ENCODE measurements at regions not wholly inside any gene's neighbourhood (a gene's known extent, or its start where the extent isn't known, plus 50 kb on each side); places are given as distances from the start of the nearest gene placed in this dataset.

- BruUV-seq (replicated peaks): no TSS peak
- H3K9me3 ChIP-seq (ENCODE audit: control insufficient read depth, insufficient read depth, low read depth, low read length): no peaks in the 10 kb centered on the region
- in situ Hi-C loops (cut with HindIII; ENCODE audit: low pct_unique_long_range_greater_than_20kb, low sequenced_read_pairs) (no loop called here), intact Hi-C loops (cut with micrococcal nuclease; ENCODE audit: unreplicated experiment) (no loop called here)
- TF ChIP-seq REST (IDR thresholded peaks at IDR 0.05; ENCODE audit: insufficient read depth in 1 of 2, low read depth in 2 of 2, low read length in 1 of 2): no peak
- no peak for TF ChIP-seq TCF7L2 (IDR thresholded peaks at IDR 0.05; ENCODE audit: low read depth, low read length)
- no peak for TF ChIP-seq POLR2AphosphoS5 (IDR thresholded peaks at IDR 0.05; ENCODE audit: low read depth, low read length)
- no peak for TF ChIP-seq SIN3A (IDR thresholded peaks at IDR 0.05; ENCODE audit: borderline replicate concordance, insufficient read depth, low read depth, low read length)
- no peak for TF ChIP-seq CTCF (IDR thresholded peaks at IDR 0.05)
- ATAC-seq (no peak), DNase-seq (ENCODE audit: low read depth, low spot score) (no peak)
- H3K4me3 ChIP-seq (ENCODE audit: low read depth in 2 of 2, low read length in 2 of 2): no peak overlapping the region
- no peaks in the 10 kb centered on the region for H3K36me3 ChIP-seq (ENCODE audit: control insufficient read depth, insufficient read depth, low read length)
- H3K27me3 ChIP-seq (ENCODE audit: control insufficient read depth, insufficient read depth, low read length): no peaks in the 10 kb centered on the region
- CTCF ChIA-PET: no interaction called here
- no peaks in the 10 kb centered on the region for H3K4me1 ChIP-seq (ENCODE audit: control insufficient read depth, insufficient read depth, low read length)
- H3K27ac ChIP-seq (ENCODE audit: low read length): no peak overlapping the region
- POLR2A ChIA-PET: no interaction called here
Observed at GRCh38 chrX:147764868-147765267, 146.9 kb upstream of the FMR1 start.

- intact Hi-C loops (cut with micrococcal nuclease; ENCODE audit: unreplicated experiment): no loop called here
- DNase-seq (ENCODE audit: low read depth, low spot score) (no peak), ATAC-seq (no peak)
- Histone ChIP-seq H3K36me3 (ENCODE audit: control insufficient read depth, insufficient read depth, low read length) (no peaks in the 10 kb centered on the region), H3K27ac (ENCODE audit: low read length) (no peak overlapping the region), H3K27me3 (ENCODE audit: control insufficient read depth, insufficient read depth, low read length) (no peaks in the 10 kb centered on the region), H3K4me3 (ENCODE audit: low read depth in 2 of 2, low read length in 2 of 2) (no peak overlapping the region), H3K4me1 (ENCODE audit: control insufficient read depth, insufficient read depth, low read length) (no peaks in the 10 kb centered on the region), H3K9me3 (ENCODE audit: control insufficient read depth, insufficient read depth, low read depth, low read length) (no peaks in the 10 kb centered on the region)
- CTCF ChIA-PET: no interaction called here
- in situ Hi-C loops (cut with HindIII; ENCODE audit: low pct_unique_long_range_greater_than_20kb, low sequenced_read_pairs): no loop called here
- no TSS peak for BruUV-seq (replicated peaks)
- no peak for TF ChIP-seq TCF7L2 (IDR thresholded peaks at IDR 0.05; ENCODE audit: low read depth, low read length)
- TF ChIP-seq REST (IDR thresholded peaks at IDR 0.05; ENCODE audit: insufficient read depth in 1 of 2, low read depth in 2 of 2, low read length in 1 of 2): no peak
- TF ChIP-seq POLR2AphosphoS5 (IDR thresholded peaks at IDR 0.05; ENCODE audit: low read depth, low read length): no peak
- TF ChIP-seq CTCF (IDR thresholded peaks at IDR 0.05): no peak
- no peak for TF ChIP-seq SIN3A (IDR thresholded peaks at IDR 0.05; ENCODE audit: borderline replicate concordance, insufficient read depth, low read depth, low read length)
- POLR2A ChIA-PET: no interaction called here
Observed at GRCh38 chrX:147770858-147771257, 140.9 kb upstream of the FMR1 start.

All from Panc1 (cell line).